ENCODE measurements at regions not wholly inside any gene's neighbourhood (a gene's known extent, or its start where the extent isn't known, plus 50 kb on each side); places are given as distances from the start of the nearest gene placed in this dataset.

DNA sequence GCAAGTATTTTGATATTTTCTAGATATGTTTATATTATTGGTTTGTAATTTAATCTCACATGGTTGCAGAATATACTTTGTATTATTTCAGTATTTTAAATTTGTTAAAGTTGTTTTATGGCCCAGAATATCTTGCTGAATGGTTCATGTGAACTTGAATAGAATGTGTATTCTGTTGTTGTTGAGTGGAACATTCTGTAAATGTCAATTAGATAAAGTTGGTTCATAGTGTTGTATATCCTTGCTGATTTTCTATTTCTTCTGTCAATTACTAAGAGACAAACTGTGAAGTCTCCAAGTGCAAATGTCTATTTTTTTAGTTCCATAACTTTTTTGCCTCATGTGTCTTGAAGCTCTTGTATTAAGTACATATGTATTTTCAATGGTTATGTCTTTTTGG lies 411.7 kb downstream of the NPIPA7 start:
- DNase-seq, result no peak

GRCh38 chr16:16791051-16791450 lies 412.1 kb downstream of the NPIPA7 start:
- DNase-seq, result no peak

DNA sequence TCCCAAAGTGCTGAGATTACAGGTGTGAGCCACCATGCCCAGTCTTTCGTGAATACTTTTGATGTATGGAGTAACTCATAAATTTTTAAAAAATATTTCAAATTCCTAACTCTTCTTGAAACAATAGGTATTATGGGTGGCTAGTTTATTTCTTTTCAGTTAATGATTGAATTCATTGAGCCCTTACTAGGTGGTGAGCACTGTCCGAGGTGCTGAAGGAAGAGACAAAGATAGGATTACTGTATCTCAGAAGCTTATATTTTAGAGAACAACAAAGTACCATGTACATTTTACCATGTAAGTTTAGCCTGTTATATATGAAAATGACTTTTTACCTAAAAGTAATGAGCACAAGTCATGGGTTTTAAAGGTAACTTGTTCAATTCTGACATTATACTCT lies 418.3 kb downstream of the NPIPA7 start:
- DNase-seq, result peak in 1 of 3 donors; percentile 12

GRCh38 chr16:16798504-16798903 lies 419.6 kb downstream of the NPIPA7 start:
- no peak for DNase-seq

- DNase-seq, result no peak
Observed at GRCh38 chr16:16805809-16806208, 426.9 kb downstream of the NPIPA7 start.

- DNase-seq, result no peak
Observed at GRCh38 chr16:16815641-16816040, 436.7 kb downstream of the NPIPA7 start.

DNA sequence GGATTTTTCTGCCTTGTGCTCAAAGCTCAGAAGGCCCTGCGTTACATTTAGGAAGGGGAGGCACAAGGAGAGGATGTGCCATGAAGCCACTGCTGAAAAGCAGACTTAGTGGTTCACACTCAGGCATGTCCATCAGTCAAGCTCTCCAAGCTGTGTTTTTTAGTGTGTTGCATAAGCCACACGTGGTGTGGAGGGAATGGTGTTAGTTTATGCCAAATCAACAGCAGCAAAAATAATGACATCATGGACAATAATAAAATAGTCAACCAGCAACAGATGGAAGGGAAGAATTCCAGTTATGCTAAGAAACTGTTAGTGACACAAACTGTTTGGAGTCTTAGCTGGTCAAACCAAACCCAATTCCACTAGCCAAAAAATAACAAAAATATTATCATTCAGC lies 438.3 kb downstream of the NPIPA7 start:
- peak in 1 of 3 donors; percentile 0 for DNase-seq

GRCh38 chr16:16821261-16821660 lies 442.3 kb downstream of the NPIPA7 start:
- DNase-seq, result no peak

- DNase-seq, result no peak
Observed at GRCh38 chr16:16828913-16829398, 450.0 kb downstream of the NPIPA7 start.

DNA sequence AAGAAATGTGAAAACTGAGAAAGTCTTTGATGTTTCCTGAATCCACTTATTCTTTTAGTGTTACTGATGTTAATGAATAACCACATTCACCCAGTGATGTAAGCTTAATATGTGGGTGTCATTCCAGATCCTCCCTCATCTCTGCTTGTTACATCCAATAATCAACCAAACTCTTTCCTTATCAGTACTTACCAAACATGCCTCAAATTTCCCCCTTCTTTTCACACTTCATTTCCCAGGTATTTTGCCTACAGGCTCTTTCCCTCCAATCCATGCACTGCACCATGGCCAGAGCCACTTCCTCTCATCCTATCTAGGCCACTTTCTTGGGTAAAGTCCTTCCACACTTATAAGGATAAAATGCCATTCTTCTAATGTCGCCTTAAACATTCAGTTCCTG lies 451.5 kb downstream of the NPIPA7 start:
- no peak for DNase-seq

GRCh38 chr16:16830973-16831372 lies 452.0 kb downstream of the NPIPA7 start:
- no peak for DNase-seq

DNA sequence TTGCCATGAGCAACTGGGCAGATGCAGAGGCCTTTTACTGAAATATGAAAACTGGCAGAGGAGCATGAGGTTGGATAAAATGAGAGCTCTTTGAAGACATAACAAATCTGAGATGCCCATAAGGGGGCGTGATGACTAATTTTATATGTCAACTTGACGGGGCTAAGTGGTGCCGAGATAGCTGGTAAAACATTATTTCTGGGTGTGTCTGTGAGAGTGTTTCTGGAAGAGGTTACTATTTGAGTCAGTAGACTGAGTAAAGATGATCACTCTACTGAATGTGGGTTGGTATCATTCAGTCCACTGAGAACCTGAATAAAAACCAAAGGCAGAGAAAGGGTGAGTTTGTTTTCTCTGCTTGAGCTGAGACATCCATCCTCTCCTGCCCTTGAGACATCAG lies 454.2 kb downstream of the NPIPA7 start:
- no peak for DNase-seq

- no peak for DNase-seq
Observed at GRCh38 chr16:16850274-16850673, 471.3 kb downstream of the NPIPA7 start.

DNA sequence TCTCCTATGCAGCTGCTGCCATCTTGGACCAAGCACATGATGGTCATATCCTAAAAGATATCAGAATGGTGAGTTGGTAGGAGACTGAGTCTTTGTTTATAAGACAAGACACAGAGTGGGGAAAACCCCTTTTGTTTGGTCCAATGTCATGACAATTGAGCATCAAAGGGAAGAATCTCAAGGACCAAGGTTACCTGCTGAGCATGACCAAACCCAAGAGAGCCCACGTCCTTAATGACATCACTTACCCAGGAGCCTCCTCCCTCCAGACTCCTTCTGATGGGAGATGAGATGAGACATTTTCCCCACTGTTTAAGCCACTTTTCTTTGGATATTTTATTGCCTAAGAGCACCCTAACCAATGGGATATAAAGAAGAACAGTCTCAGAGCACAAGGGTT lies 478.1 kb downstream of the NPIPA7 start:
- no peak for DNase-seq

- no peak for DNase-seq
Observed at GRCh38 chr16:16857603-16858283, 478.8 kb downstream of the NPIPA7 start.

- DNase-seq, result peak; percentile 27 to 55 (median 34)
Observed at GRCh38 chr16:16861546-16861945, 482.6 kb downstream of the NPIPA7 start.

DNA sequence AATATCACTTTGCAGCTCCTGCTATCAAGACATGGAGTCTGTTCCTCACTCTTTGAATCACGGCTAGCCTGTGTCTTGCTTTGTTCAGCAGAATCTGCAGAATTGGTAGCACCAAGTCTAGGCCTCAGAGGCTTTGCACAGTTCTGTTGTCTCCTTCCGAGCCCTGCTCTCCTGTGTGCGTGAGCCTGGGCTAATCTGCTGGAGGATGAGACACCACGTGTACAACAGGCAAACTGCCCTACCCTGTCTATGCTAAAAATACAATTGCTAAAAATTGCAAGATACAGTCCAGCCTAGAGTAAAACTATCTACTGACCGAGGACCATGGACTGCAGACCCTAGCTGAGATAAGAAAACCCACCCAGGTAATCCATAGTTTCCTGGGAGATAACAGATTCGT lies 484.7 kb downstream of the NPIPA7 start:
- no peak for DNase-seq

- no peak for DNase-seq
Observed at GRCh38 chr16:16864536-16864935, 485.6 kb downstream of the NPIPA7 start.

GRCh38 chr16:16865374-16865773 lies 486.4 kb downstream of the NPIPA7 start:
- DNase-seq, result no peak

DNA sequence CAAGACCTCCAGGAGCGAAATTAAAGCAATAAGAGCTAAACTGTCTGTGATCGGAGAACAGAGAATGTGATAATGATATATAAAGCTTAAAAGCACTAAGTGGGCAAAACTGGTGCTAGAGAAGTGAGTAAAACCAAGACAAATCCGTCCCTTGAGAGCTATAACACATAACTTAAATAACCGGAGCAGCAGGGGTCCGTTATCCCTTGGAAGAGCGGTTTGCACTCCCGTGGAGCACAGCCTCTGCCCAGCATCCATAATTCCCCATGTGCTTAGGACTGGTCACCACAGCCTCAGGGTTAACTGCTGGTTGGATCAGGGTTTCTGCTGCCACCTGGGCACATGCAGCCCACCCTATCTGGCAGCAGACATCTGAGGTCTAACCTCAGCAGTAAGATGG lies 489.0 kb downstream of the NPIPA7 start:
- DNase-seq, result no peak

GRCh38 chr16:16868727-16869126 lies 489.8 kb downstream of the NPIPA7 start:
- no peak for DNase-seq

DNA sequence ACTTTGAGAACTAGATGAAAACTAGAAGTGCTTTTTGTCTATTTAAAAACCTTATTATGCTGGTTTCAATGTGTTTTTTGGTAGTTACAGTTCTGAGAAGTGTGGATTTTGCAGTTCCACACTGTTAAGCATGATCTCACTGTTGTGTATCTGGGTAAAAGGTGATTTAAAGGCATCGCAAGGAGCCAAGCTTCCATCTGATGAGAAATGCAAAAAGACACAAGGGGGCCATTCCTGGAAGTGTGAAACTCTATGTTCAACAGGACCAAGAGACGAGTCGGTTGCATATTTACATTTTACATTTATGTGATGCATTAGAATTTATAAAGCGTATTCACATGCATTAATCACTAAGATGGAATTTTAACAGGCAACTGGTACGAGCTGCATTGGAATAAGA lies 490.8 kb downstream of the NPIPA7 start:
- no peak for DNase-seq

DNA sequence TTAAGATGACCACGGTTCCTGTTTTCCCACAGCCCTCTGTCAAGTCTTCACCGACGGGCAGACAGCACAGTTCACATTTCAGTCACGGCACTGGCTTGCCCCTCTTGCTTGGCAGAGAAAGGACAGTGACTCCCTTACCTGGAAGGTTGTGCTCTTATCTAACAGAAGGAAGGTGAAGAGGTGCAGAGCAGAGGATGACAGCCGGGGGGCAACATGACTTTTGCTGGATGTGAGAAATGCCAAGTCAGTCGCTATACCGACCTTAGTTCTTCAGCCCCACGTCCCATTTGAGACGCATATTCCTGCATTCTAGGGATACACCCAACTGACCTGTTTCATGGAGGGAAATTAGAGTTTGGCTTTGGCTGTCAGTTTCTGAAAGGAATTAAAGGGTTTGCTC lies 492.3 kb downstream of the NPIPA7 start:
- no peak for DNase-seq

GRCh38 chr16:16877061-16877460 lies 498.1 kb downstream of the NPIPA7 start:
- DNase-seq, result no peak

Measured in muscle of back (tissue), 3 donors.